Adrenal gland (tissue), 9 donors: ENCODE measurements at regions not wholly inside any gene's neighbourhood (a gene's known extent, or its start where the extent isn't known, plus 50 kb on each side); places are given as distances from the start of the nearest gene placed in this dataset.

Experiments used
- DNase-seq, 7 donors: peaks; one replicate each; pipeline ENCODE4 v3.0.0-alpha.2; 2019 to 2020
- H3K27ac ChIP-seq, 5 donors: fragments of 200-600 bp; sonication (generic) in 4 of 5; 1 replicate in 3 of 5; 2 replicates in 2 of 5; pipeline versions ENCODE4 v1.5.1 to v1.8.0; 2016 to 2020; ENCODE audit warnings: mild to moderate bottlenecking in 1 of 5
- H3K27me3 ChIP-seq: fragments of 200-600 bp; 2 replicates; pipeline ENCODE4 v1.8.0; 2021
- H3K36me3 ChIP-seq, 2 donors: fragments of 200-600 bp; replicated peaks in 1 of 2; 1 replicate in 1 of 2; 2 replicates in 1 of 2; pipeline versions ENCODE4 v1.5.1 to v1.8.0; 2018 to 2022
- H3K4me1 ChIP-seq, 2 donors: fragments of 200-600 bp; replicated peaks in 1 of 2; 1 replicate in 1 of 2; 2 replicates in 1 of 2; pipeline versions ENCODE4 v1.5.1 to v1.8.0; 2018 to 2021
- H3K4me3 ChIP-seq, 4 donors: fragments of 200-600 bp; sonication (generic) in 3 of 4; one replicate each; pipeline ENCODE4 v1.5.1; 2016 to 2018
- H3K9me3 ChIP-seq, 3 donors: fragments of 200-600 bp; sonication (generic) in 1 of 3; replicated peaks in 1 of 3; 1 replicate in 2 of 3; 2 replicates in 1 of 3; pipeline versions ENCODE4 v1.5.1 to v1.8.0; 2016 to 2021
- POLR2A ChIP-seq, 2 donors: fragments of 450-650 bp; IDR thresholded peaks; one replicate each; pipeline ENCODE4 v1.6.1; 2017; ENCODE audit warnings: antibody characterized with exemption in 2 of 2, mild to moderate bottlenecking in 2 of 2, moderate library complexity in 1 of 2
- WGBS, 4 donors: extraction: QIAGEN DNeasy Blood & Tissue Kit in 2 of 4; methylation state at CpG; one replicate each; pipeline versions ENCODE4 v1.1.5 to v1.1.7; 2013 to 2017; 5-methylcytosine and 5-hydroxymethylcytosine counted together
- intact Hi-C, 2 donors: fragments of 100-400 bp; cut with DNase I; formaldehyde crosslinking; loops; one replicate each; pipeline versions ENCODE4 v1.14.1 to v1.15.0; 2022 to 2023
- TF ChIP-seq, protein P1 (sequence below), 6 experiments: fragments of 450-650 bp in 4 of 6; fragments of 200-600 bp in 2 of 6; sonication (generic) in 1 of 6; IDR thresholded peaks; 1 replicate in 5 of 6; 2 replicates in 1 of 6; pipeline versions ENCODE4 v1.5.1 to v1.8.0; 2016 to 2021; ENCODE audit warnings: antibody characterized with exemption in 6 of 6, mild to moderate bottlenecking in 2 of 6, moderate library complexity in 1 of 6
- donor health status: healthy with polysubstance abuse.
- donor health status: Bipolar disorder and iron deficiency.
- donor health status: DM: yes; HTN: yes; CAD: no.
- donor health status: DM: no; HTN: no; CAD: no.
- donor health status: DM: no; HTN: no; CAD: no.

DNA sequence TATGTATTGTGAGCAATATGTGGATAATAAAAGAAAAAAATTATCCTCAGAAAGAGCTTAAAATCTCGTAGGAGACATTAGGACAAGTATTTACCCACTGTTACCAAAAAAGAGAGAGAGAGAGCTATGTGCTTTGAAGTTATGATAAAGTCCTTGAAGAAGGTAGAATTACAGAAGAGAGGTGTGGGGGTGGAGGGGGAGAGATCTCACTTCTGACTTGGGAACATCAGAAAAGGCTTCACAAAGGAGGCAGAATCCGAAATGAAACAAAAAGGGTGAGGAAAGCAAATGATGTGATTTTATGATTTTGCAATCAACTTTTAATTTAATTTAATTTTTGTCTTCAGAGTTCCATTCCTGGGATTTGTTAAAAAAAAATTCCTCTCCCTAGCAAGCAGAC, 311.8 kb upstream of the ATP2B1 start:
- no peak for DNase-seq
- H3K4me1 ChIP-seq: no peaks in the 10 kb centered on the region
- H3K27me3 ChIP-seq: no peaks in the 10 kb centered on the region
- H3K27ac ChIP-seq: no peak overlapping the region
- TF ChIP-seq, protein P1, sequence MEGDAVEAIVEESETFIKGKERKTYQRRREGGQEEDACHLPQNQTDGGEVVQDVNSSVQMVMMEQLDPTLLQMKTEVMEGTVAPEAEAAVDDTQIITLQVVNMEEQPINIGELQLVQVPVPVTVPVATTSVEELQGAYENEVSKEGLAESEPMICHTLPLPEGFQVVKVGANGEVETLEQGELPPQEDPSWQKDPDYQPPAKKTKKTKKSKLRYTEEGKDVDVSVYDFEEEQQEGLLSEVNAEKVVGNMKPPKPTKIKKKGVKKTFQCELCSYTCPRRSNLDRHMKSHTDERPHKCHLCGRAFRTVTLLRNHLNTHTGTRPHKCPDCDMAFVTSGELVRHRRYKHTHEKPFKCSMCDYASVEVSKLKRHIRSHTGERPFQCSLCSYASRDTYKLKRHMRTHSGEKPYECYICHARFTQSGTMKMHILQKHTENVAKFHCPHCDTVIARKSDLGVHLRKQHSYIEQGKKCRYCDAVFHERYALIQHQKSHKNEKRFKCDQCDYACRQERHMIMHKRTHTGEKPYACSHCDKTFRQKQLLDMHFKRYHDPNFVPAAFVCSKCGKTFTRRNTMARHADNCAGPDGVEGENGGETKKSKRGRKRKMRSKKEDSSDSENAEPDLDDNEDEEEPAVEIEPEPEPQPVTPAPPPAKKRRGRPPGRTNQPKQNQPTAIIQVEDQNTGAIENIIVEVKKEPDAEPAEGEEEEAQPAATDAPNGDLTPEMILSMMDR (IDR thresholded peaks at IDR 0.05): no peak
- TF ChIP-seq POLR2A (IDR thresholded peaks at IDR 0.05): no peak
- H3K4me3 ChIP-seq: no peak overlapping the region
- intact Hi-C loops: no loop called here
- no peaks in the 10 kb centered on the region for H3K36me3 ChIP-seq
- H3K9me3 ChIP-seq: no peaks in the 10 kb centered on the region
- WGBS, 4 donors: 55 to 72% (median 64%) methylated on average over 2 of the region's 2 CpGs

DNA sequence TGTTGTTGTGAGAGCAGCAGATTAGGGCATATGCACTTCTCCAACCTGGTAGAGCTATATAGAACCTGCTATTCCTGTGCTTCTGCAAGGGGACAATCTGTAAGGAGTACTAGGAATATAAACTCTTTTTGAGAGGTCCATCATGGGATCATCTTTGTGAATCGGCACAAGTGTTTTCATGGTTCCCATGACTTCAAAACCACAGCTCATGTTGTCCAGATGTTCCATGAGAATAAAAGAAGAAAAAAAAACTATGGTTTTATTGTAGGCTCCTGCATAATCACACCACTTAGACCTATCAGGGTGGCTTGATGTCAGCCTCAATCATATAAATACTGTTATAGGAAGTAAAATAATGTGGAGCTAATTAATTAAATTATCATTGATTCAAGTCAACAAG, 311.4 kb upstream of the ATP2B1 start:
- 71 to 94% (median 86%) methylated on average over 1 of the region's 1 CpG for WGBS, 4 donors
- Histone ChIP-seq H3K4me1 (no peaks in the 10 kb centered on the region), H3K4me3 (no peak overlapping the region), H3K36me3 (no peaks in the 10 kb centered on the region), H3K27ac (no peak overlapping the region), H3K9me3 (no peaks in the 10 kb centered on the region), H3K27me3 (no peaks in the 10 kb centered on the region)
- TF ChIP-seq, protein P1 (IDR thresholded peaks at IDR 0.05): no peak
- no peak for TF ChIP-seq POLR2A (IDR thresholded peaks at IDR 0.05)
- no peak for DNase-seq
- intact Hi-C loops: no loop called here

DNA sequence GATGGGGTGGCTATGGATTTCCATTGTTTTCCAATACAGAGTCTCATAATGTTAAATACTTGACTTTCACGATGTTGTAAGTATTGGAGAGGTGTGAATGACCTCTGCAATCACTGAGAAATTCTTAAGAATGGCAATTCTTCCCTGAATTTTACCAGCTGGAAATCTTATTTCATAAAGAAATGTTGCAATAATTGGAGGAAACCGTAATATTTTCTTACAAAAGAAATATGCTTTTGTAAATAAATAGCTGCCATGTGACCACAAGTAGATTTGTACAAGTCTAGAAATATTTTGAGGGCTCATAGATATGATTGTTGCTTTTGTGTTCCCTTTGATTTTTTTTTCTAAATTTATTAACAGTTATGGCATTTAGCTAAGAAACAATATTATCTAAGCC, 308.7 kb upstream of the ATP2B1 start:
- 63 to 74% (median 69%) methylated on average over 2 of the region's 2 CpGs for WGBS, 4 donors
- H3K4me1 ChIP-seq: no peaks in the 10 kb centered on the region
- no peak for DNase-seq
- no peaks in the 10 kb centered on the region for H3K36me3 ChIP-seq
- no peak overlapping the region for H3K27ac ChIP-seq
- no peaks in the 10 kb centered on the region for H3K9me3 ChIP-seq
- TF ChIP-seq, protein P1 (IDR thresholded peaks at IDR 0.05): no peak
- no peak for TF ChIP-seq POLR2A (IDR thresholded peaks at IDR 0.05)
- intact Hi-C loops: no loop called here
- H3K4me3 ChIP-seq: no peak overlapping the region
- H3K27me3 ChIP-seq: no peaks in the 10 kb centered on the region

DNA sequence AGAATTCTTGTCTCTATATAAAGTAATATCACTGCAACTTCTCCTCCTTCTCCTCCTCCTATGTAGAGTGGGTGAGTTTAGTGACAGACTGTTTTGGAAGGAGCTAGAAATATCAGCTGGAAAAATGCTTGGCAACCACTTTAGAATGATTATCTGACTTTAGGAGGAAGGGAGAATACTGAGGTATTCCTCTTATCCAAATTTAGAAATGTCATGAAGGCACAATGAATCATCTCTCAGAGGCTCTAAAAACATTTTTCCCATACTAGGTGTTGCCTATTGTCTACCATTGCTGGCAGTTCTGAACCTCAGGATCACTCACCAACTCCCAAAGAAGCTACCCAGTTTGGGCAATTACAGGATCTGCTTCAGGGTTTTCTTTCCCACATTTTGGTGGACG, 306.6 kb upstream of the ATP2B1 start:
- H3K4me3 ChIP-seq: no peak overlapping the region
- no peak overlapping the region for H3K27ac ChIP-seq
- whole genome bisulfite sequencing, 4 donors: 62 to 69% (median 65%) methylated on average over 1 of the region's 1 CpG
- intact Hi-C loops: no loop called here
- no peak for TF ChIP-seq POLR2A (IDR thresholded peaks at IDR 0.05)
- TF ChIP-seq, protein P1 (IDR thresholded peaks at IDR 0.05): no peak
- no peaks in the 10 kb centered on the region for H3K4me1 ChIP-seq
- H3K27me3 ChIP-seq: no peaks in the 10 kb centered on the region
- no peaks in the 10 kb centered on the region for H3K36me3 ChIP-seq
- no peak for DNase-seq
- H3K9me3 ChIP-seq: no peaks in the 10 kb centered on the region
